CD8-positive, alpha-beta memory T cell (primary cell): ENCODE measurements at regions not wholly inside any gene's neighbourhood (a gene's known extent, or its start where the extent isn't known, plus 50 kb on each side); places are given as distances from the start of the nearest gene placed in this dataset.

Experiments used
- CTCF ChIA-PET: fragments of 350-600 bp; sonication (Branson Sonifier 250); formaldehyde crosslinking; loops from one replicate; lab custom pipeline; 2021; ENCODE audit warnings: antibody characterized with exemption; lab: Charles Lee
- POLR2A ChIA-PET: fragments of 350-600 bp; sonication (Branson Sonifier 250); formaldehyde crosslinking; loops from one replicate; lab custom pipeline; 2021; ENCODE audit warnings: antibody characterized with exemption; lab: Charles Lee
- DNase-seq, 5 donors: peaks; one replicate each; pipeline versions ENCODE4 v3.0.0 to v3.0.0-alpha.2; 2020 to 2022; ENCODE audit warnings: mixed read lengths in 1 of 5
- H3K27ac ChIP-seq: one replicate; pipeline ENCODE4 v1.7.0; 2013; ENCODE audit warnings: low read depth, mild to moderate bottlenecking, low read length, moderate library complexity
- H3K27me3 ChIP-seq: 2 replicates; pipeline ENCODE4 v1.7.0; 2013; ENCODE audit warnings: low read length, mild to moderate bottlenecking; ENCODE audit not compliant: insufficient read depth, poor library complexity, severe bottlenecking
- H3K36me3 ChIP-seq: 2 replicates; pipeline ENCODE4 v1.7.0; 2013; ENCODE audit warnings: mild to moderate bottlenecking, low read length, moderate library complexity; ENCODE audit not compliant: insufficient read depth
- H3K4me1 ChIP-seq: 2 replicates; pipeline ENCODE4 v1.7.0; 2013; ENCODE audit warnings: mild to moderate bottlenecking, low read length, moderate library complexity; ENCODE audit not compliant: insufficient read depth
- H3K4me3 ChIP-seq: 2 replicates; pipeline ENCODE4 v1.7.0; 2013; ENCODE audit warnings: mild to moderate bottlenecking, low read length
- H3K9me3 ChIP-seq: 2 replicates; pipeline ENCODE4 v1.7.0; 2013; ENCODE audit warnings: mild to moderate bottlenecking, low read length
- H3K27ac Mint-ChIP-seq, 8 donors: one replicate each; pipeline ENCODE4 v1.8.0; 2020 to 2021; ENCODE audit warnings: mixed read lengths in 8 of 8, mild to moderate bottlenecking in 6 of 8, inconsistent platforms in 3 of 8, moderate library complexity in 3 of 8
- H3K27me3 Mint-ChIP-seq, 2 donors: one replicate each; pipeline ENCODE4 v1.8.0; 2020 to 2021; ENCODE audit warnings: mixed read lengths in 2 of 2, mild to moderate bottlenecking in 1 of 2, moderate library complexity in 1 of 2
- H3K36me3 Mint-ChIP-seq, 3 donors: one replicate each; pipeline ENCODE4 v1.8.0; 2020 to 2021; ENCODE audit warnings: mixed read lengths in 3 of 3, inconsistent platforms in 1 of 3, mild to moderate bottlenecking in 1 of 3
- H3K4me1 Mint-ChIP-seq, 3 donors: one replicate each; pipeline ENCODE4 v1.8.0; 2020 to 2021; ENCODE audit warnings: mixed read lengths in 3 of 3, inconsistent platforms in 1 of 3, mild to moderate bottlenecking in 1 of 3
- H3K4me3 Mint-ChIP-seq, 7 donors: one replicate each; pipeline ENCODE4 v1.8.0; 2020 to 2021; ENCODE audit warnings: mixed read lengths in 7 of 7, mild to moderate bottlenecking in 6 of 7, moderate library complexity in 4 of 7, inconsistent platforms in 2 of 7
- H3K9me3 Mint-ChIP-seq, 5 donors: one replicate each; pipeline ENCODE4 v1.8.0; 2020 to 2022; ENCODE audit warnings: mixed read lengths in 5 of 5, mild to moderate bottlenecking in 3 of 5, moderate library complexity in 2 of 5, inconsistent platforms in 1 of 5

DNA sequence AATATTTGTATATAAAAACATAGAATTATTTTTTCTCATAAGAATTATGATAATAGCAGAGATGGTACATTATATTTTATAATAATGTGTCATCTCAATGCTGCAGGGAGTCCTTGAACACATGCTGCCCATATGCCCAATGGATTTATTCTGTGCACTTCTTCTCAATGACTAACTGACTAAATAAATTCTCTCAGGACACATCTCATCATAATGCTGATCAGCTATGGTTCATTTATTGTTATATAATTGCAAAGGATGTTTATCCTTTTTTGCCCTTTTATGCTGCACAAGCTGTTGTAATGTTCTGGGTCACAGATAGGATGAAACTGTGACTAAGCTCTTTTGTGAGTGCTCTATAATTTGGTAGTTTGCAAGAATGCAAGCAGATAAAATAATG lies 1273.3 kb upstream of the ATXN8OS start:
- no peak overlapping the region for H3K4me3 ChIP-seq
- Mint-ChIP-seq H3K27ac (no peak overlapping the region), H3K27me3 (no peaks in the 10 kb centered on the region), H3K4me3 (no peak overlapping the region), H3K36me3 (no peaks in the 10 kb centered on the region), H3K9me3 (peaks cover under 1 to 25% (median 14%) of the 10 kb centered on the region in 5 donors), H3K4me1 (no peaks in the 10 kb centered on the region)
- no peaks in the 10 kb centered on the region for H3K9me3 ChIP-seq
- no peaks in the 10 kb centered on the region for H3K36me3 ChIP-seq
- H3K4me1 ChIP-seq = no peaks in the 10 kb centered on the region
- CTCF ChIA-PET = no interaction called here
- H3K27me3 ChIP-seq = no peaks in the 10 kb centered on the region
- POLR2A ChIA-PET = no interaction called here
- no peak overlapping the region for H3K27ac ChIP-seq
- no peak for DNase-seq

DNA sequence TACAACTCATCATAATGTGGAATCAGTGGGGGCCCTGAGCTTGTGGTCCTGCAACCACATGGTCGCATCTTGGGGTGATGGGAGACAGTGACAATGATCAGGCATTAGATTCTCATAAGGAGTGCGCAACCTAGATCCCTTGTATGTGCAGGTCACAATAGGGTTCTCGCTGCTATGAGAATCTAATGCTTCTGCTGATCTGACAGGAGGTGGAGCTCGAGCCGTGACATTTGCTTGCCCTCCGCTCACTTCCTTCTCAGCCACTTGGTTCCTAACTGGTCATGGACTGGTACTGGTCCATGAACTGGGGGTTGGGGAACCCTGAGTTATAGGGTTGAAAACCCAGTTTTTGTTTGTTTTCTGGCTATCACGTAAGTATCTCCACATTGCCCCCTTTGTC lies 1290.9 kb upstream of the ATXN8OS start:
- no peak overlapping the region for H3K27ac ChIP-seq
- H3K4me1 ChIP-seq = no peaks in the 10 kb centered on the region
- no peaks in the 10 kb centered on the region for H3K36me3 Mint-ChIP-seq
- no peaks in the 10 kb centered on the region for H3K4me1 Mint-ChIP-seq
- ChIA-PET CTCF (no interaction called here), POLR2A (no interaction called here)
- DNase-seq = no peak
- no peak overlapping the region for H3K4me3 Mint-ChIP-seq
- H3K27me3 ChIP-seq = no peaks in the 10 kb centered on the region
- no peaks in the 10 kb centered on the region for H3K36me3 ChIP-seq
- H3K27ac Mint-ChIP-seq = no peak overlapping the region
- no peaks in the 10 kb centered on the region for H3K27me3 Mint-ChIP-seq
- H3K9me3 Mint-ChIP-seq = peaks cover 2 to 40% (median 8%) of the 10 kb centered on the region in 5 donors
- no peak overlapping the region for H3K4me3 ChIP-seq
- H3K9me3 ChIP-seq = no peaks in the 10 kb centered on the region

DNA sequence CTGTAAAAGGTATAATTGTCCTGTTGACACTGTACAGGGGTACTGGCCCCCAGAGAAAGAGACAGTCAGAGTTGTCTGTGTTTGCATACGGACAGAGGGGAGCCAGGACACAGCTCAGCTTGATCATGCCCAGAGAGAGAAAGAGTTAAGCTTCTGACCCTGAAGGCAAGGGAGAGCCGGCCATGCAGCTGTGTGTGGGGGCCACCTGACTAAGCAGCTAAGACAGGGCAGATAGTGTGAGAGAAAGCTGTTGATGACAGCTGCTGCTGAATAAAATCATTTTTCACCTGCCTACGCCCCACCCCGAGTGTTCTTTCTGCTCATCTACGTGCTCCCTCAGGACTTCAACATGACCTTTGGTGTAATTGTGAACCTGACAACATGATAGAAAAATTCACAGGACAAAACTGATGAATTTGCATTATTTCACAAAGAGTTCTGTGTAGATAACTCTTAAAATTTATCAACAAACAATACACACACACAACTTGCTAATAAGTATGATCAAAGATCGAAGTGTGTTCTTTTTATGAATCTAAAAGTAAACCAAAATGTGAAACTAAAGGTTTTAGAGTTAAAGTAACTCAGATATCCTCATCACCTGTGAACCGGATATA lies 1294.3 kb upstream of the ATXN8OS start:
- Mint-ChIP-seq H3K27me3 (no peaks in the 10 kb centered on the region), H3K36me3 (no peaks in the 10 kb centered on the region), H3K4me3 (no peak overlapping the region), H3K4me1 (no peaks in the 10 kb centered on the region), H3K9me3 (peaks cover 2 to 33% (median 2%) of the 10 kb centered on the region in 5 donors), H3K27ac (no peak overlapping the region)
- Histone ChIP-seq H3K27me3 (no peaks in the 10 kb centered on the region), H3K4me1 (no peaks in the 10 kb centered on the region), H3K4me3 (no peak overlapping the region), H3K36me3 (no peaks in the 10 kb centered on the region), H3K9me3 (no peaks in the 10 kb centered on the region), H3K27ac (no peak overlapping the region)
- CTCF ChIA-PET = interaction anchor here (0.6 kb wide), 1 partner anchor 88 kb away, joined by 3 read pairs; no protein-coding TSS in a partner anchor
- DNase-seq = no peak
- POLR2A ChIA-PET = no interaction called here

DNA sequence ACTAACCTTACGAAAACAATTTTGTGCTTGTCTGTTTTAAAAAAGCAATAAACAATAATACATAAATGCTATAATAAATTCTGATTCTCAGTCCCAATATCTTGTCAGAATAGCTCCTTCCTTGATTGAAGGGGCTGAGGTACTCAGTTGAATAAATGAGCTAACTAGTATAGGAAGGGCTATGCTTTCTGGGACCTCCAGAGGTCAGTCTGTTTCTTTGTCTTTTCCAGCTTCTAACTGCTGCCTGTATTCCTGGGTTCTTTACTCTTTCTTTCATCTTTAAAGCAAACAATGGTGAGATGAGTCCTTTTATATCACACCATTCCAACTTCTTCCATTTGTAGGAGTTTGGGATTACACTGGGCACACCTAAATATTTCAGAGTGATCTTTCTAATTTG lies 1297.0 kb upstream of the ATXN8OS start:
- Histone ChIP-seq H3K4me3 (no peak overlapping the region), H3K9me3 (no peaks in the 10 kb centered on the region), H3K4me1 (no peaks in the 10 kb centered on the region), H3K27me3 (no peaks in the 10 kb centered on the region), H3K27ac (no peak overlapping the region), H3K36me3 (no peaks in the 10 kb centered on the region)
- Mint-ChIP-seq H3K27me3 (no peaks in the 10 kb centered on the region), H3K4me1 (no peaks in the 10 kb centered on the region), H3K27ac (no peak overlapping the region), H3K9me3 (peaks cover 2 to 28% (median 3%) of the 10 kb centered on the region in 5 donors), H3K4me3 (no peak overlapping the region), H3K36me3 (no peaks in the 10 kb centered on the region)
- ChIA-PET CTCF (no interaction called here), POLR2A (no interaction called here)
- DNase-seq = no peak

DNA sequence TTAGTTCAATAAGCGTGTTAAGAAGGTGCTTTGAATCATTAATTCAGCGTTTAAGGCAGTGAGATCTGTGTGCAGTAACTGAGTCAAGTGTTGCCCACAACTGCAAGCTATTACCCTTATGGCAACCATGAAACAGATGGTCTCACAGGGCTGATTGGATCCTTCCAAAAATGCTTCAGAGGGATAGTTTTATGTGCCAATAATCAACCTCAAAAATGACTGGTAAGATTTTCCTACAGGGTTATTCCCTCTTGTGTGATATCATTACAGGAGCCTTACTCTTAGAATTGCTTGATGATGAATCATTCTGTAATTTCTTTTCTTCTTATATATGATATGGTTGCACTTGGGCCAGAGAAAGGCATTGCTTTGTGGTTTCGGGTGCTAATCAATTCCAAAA lies 1299.2 kb upstream of the ATXN8OS start:
- no peak for DNase-seq
- Mint-ChIP-seq H3K27me3 (no peaks in the 10 kb centered on the region), H3K36me3 (no peaks in the 10 kb centered on the region), H3K4me3 (no peak overlapping the region), H3K27ac (no peak overlapping the region), H3K9me3 (peaks cover 0 to 29% (median 3%) of the 10 kb centered on the region in 5 donors), H3K4me1 (no peaks in the 10 kb centered on the region)
- Histone ChIP-seq H3K9me3 (no peaks in the 10 kb centered on the region), H3K4me3 (no peak overlapping the region), H3K27me3 (no peaks in the 10 kb centered on the region), H3K4me1 (no peaks in the 10 kb centered on the region), H3K36me3 (no peaks in the 10 kb centered on the region), H3K27ac (no peak overlapping the region)
- POLR2A ChIA-PET = no interaction called here
- CTCF ChIA-PET = no interaction called here

DNA sequence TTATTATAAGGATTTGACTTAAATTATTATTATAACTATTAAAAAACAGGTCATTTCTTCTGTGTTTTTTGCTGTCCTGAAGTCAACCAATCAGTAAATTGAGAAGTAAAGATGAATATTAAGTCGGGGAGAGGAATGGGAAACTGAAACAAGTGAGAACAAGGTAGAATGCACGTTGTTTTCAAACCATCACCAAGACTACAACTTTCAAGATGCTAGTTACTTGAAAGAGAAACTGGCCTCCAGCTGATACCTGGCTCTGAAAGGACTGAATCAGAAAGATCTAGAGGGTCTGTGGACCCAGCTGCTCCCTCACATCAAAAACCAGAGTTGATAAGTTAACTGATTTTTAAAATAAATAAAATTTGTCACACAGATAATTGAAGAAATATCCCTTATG lies 1301.5 kb upstream of the ATXN8OS start:
- POLR2A ChIA-PET = no interaction called here
- no peak for DNase-seq
- Histone ChIP-seq H3K4me1 (no peaks in the 10 kb centered on the region), H3K27me3 (no peaks in the 10 kb centered on the region), H3K4me3 (no peak overlapping the region), H3K9me3 (no peaks in the 10 kb centered on the region), H3K27ac (no peak overlapping the region), H3K36me3 (no peaks in the 10 kb centered on the region)
- Mint-ChIP-seq H3K9me3 (peaks cover 0 to 22% (median 6%) of the 10 kb centered on the region in 5 donors), H3K27me3 (no peaks in the 10 kb centered on the region), H3K4me3 (no peak overlapping the region), H3K27ac (no peak overlapping the region), H3K4me1 (no peaks in the 10 kb centered on the region), H3K36me3 (no peaks in the 10 kb centered on the region)
- CTCF ChIA-PET = no interaction called here

DNA sequence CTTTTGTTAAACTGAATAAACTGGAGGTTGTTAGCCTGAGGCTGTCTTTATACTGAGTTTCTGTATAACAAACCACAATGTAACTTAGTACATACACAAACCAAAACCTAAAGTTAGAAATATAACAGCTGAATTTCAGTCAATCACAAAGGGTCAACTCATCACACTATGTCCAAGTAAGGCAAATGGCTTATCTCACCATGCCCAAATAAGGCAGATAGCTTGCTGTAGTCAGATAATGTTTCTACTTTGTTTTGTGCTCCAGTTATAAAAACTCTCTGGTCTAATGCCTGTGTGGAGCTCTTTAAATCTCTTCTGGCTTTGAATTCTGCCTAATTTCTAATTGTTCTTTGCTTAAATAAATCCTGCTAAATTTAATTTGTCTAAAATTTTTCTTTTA lies 1323.4 kb upstream of the ATXN8OS start:
- Histone ChIP-seq H3K4me3 (no peak overlapping the region), H3K9me3 (no peaks in the 10 kb centered on the region), H3K27me3 (no peaks in the 10 kb centered on the region), H3K4me1 (no peaks in the 10 kb centered on the region), H3K27ac (no peak overlapping the region), H3K36me3 (no peaks in the 10 kb centered on the region)
- Mint-ChIP-seq H3K27me3 (no peaks in the 10 kb centered on the region), H3K9me3 (peaks cover 7 to 15% (median 13%) of the 10 kb centered on the region in 5 donors), H3K4me3 (no peak overlapping the region), H3K4me1 (no peaks in the 10 kb centered on the region), H3K27ac (no peak overlapping the region), H3K36me3 (no peaks in the 10 kb centered on the region)
- POLR2A ChIA-PET = no interaction called here
- no peak for DNase-seq
- CTCF ChIA-PET = no interaction called here

DNA sequence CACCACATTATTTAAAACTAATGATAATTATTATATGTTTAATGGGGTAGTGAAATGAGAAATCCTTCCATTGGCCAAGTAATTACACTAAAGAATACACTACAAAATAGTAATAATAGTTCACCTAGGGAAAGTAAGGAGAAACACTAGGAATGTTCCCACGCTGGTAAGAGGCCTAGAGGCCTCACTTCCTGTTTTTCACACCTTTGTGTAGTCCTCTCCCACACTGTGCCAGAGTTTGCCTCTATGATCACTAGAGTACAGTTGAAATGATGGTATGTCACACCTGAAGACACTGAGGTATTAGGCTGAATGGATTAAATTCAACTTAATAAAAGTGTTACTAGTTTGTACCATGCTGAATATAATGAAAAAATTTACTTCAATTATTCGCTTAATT lies 1348.0 kb upstream of the ATXN8OS start:
- peaks cover 4 to 36% (median 7%) of the 10 kb centered on the region in 5 donors for H3K9me3 Mint-ChIP-seq
- no peaks in the 10 kb centered on the region for H3K36me3 Mint-ChIP-seq
- no peak for DNase-seq
- H3K27me3 Mint-ChIP-seq = no peaks in the 10 kb centered on the region
- H3K4me3 Mint-ChIP-seq = no peak overlapping the region
- Histone ChIP-seq H3K27me3 (no peaks in the 10 kb centered on the region), H3K9me3 (no peaks in the 10 kb centered on the region), H3K36me3 (no peaks in the 10 kb centered on the region), H3K4me1 (no peaks in the 10 kb centered on the region), H3K4me3 (no peak overlapping the region), H3K27ac (no peak overlapping the region)
- CTCF ChIA-PET = no interaction called here
- H3K27ac Mint-ChIP-seq = no peak overlapping the region
- no peaks in the 10 kb centered on the region for H3K4me1 Mint-ChIP-seq
- POLR2A ChIA-PET = no interaction called here
